ENCODE measurements at regions not wholly inside any gene's neighbourhood (a gene's known extent, or its start where the extent isn't known, plus 50 kb on each side); places are given as distances from the start of the nearest gene placed in this dataset.
"Not testable (repeated sequence)": the region's sequence is repeated elsewhere in the genome, so short reads cannot be mapped to it uniquely, and the experiment has no call there.

DNA sequence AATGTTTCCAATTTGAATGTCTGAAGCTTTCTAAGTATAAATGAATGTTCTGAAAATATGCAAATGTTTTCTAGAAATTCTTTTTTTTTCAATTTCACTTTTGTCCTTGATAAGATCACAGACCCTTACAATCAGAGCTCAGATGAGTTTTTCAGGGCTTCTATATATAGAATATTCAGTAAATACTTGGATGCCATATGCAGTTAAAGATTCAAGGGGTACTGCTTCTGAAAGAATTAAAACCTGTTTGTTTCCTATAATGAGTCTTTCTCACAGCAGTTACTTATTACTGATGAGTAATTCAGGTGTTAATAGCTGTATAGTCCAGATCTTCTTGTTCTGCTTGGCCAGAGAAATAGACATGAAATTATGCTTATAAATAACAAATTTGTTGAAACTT lies 812.6 kb downstream of the ZPLD1 start:
- no peaks in the 10 kb centered on the region for H3K36me3 Mint-ChIP-seq

DNA sequence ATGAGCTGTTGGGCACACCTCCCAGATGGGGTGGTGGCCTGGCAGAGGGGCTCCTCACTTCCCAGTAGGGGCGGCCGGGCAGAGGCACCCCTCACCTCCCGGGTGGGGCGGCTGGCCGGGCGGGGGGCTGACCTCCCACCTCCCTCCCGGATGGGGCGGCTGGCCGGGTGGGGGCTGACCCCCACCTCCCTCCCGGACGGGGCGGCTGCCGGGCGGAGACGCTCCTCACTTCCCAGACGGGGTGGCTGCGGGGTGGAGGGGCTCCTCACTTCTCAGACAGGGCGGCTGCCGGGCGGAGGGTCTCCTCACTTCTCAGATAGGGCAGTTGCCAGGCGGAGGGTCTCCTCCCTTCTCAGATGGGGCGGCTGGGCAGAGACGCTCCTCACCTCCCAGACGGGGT lies 820.0 kb downstream of the ZPLD1 start:
- H3K79me2 ChIP-seq (ENCODE audit: low read depth); H3K4me1 Mint-ChIP-seq; H3F3A ChIP-seq (ENCODE audit: low read depth); H3K4me1 ChIP-seq; H3K36me3 ChIP-seq; H3K27me3 Mint-ChIP-seq (ENCODE audit: insufficient read depth, low read depth); H3K4me2 ChIP-seq; H3K9me3 Mint-ChIP-seq; H3K27ac ChIP-seq; H3K9ac ChIP-seq; H2AFZ ChIP-seq (replicated peaks); H3K9me3 ChIP-seq (ENCODE audit: low read depth); H3K27me3 ChIP-seq; H4K20me1 ChIP-seq (ENCODE audit: low read depth); H3K36me3 Mint-ChIP-seq; H3K27ac Mint-ChIP-seq; DNase-seq (ENCODE audit: low spot score); H3K4me3 Mint-ChIP-seq; H3K4me3 ChIP-seq: not testable (repeated sequence)

More for the DNA sequence above, 812.6 kb downstream of the ZPLD1 start:
- TF ChIP-seq CTCF (IDR thresholded peaks at IDR 0.05) (no peak), EZH2 (IDR thresholded peaks at IDR 0.05) (no peak), EZH2phosphoT487 (IDR thresholded peaks at IDR 0.05) (no peak)
- H3K4me2 ChIP-seq: no peak overlapping the region
- no peaks in the 10 kb centered on the region for H3F3A ChIP-seq (ENCODE audit: low read depth)
- no peaks in the 10 kb centered on the region for H3K36me3 ChIP-seq
- H3K27ac ChIP-seq: no peak overlapping the region
- no peak overlapping the region for H2AFZ ChIP-seq (replicated peaks)
- H3K79me2 ChIP-seq (ENCODE audit: low read depth): no peaks in the 10 kb centered on the region
- H3K27ac Mint-ChIP-seq: no peak overlapping the region
- H4K20me1 ChIP-seq (ENCODE audit: low read depth): no peaks in the 10 kb centered on the region
- peaks cover 5% of the 10 kb centered on the region for H3K4me1 ChIP-seq
- peaks cover 2% of the 10 kb centered on the region for H3K27me3 Mint-ChIP-seq (ENCODE audit: insufficient read depth, low read depth)
- no peak overlapping the region for H3K9ac ChIP-seq
- no peak for DNase-seq (ENCODE audit: low spot score)
- H3K4me3 ChIP-seq: no peak overlapping the region
- H3K4me3 Mint-ChIP-seq: no peak overlapping the region
- H3K27me3 ChIP-seq: no peaks in the 10 kb centered on the region
- H3K9me3 Mint-ChIP-seq: no peaks in the 10 kb centered on the region
- no peaks in the 10 kb centered on the region for H3K9me3 ChIP-seq (ENCODE audit: low read depth)
- H3K4me1 Mint-ChIP-seq: peaks cover 4% of the 10 kb centered on the region

DNA sequence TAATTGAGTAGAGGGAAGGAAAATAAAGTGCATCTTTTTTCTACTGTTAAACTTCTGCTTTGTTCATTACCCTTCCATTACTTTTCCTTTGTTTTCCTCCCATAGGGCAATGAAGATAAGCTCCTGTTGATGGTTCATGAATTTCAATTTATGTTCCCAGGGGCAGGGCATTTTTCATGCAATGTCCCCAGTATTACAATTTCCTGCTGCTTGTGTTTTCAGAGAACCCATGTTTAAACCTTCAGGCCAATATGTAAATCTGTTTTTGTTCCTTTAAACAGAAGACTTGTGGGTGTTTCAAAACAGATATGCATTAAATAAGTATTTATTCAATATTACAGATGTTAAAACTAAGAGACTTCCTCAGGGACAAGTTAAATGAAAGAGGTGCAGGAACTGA lies 834.5 kb downstream of the ZPLD1 start:
- Histone ChIP-seq H4K20me1 (ENCODE audit: low read depth) (no peaks in the 10 kb centered on the region), H3K27ac (no peak overlapping the region), H3K4me3 (no peak overlapping the region), H2AFZ (replicated peaks) (no peak overlapping the region), H3K4me2 (no peak overlapping the region), H3K4me1 (no peaks in the 10 kb centered on the region), H3F3A (ENCODE audit: low read depth) (no peaks in the 10 kb centered on the region), H3K79me2 (ENCODE audit: low read depth) (no peaks in the 10 kb centered on the region), H3K9me3 (ENCODE audit: low read depth) (no peaks in the 10 kb centered on the region), H3K9ac (no peak overlapping the region), H3K36me3 (no peaks in the 10 kb centered on the region), H3K27me3 (no peaks in the 10 kb centered on the region)
- peaks cover 5% of the 10 kb centered on the region for H3K4me1 Mint-ChIP-seq
- peaks cover 4% of the 10 kb centered on the region for H3K27me3 Mint-ChIP-seq (ENCODE audit: insufficient read depth, low read depth)
- no peaks in the 10 kb centered on the region for H3K36me3 Mint-ChIP-seq
- DNase-seq (ENCODE audit: low spot score): no peak
- no peak for TF ChIP-seq CTCF (IDR thresholded peaks at IDR 0.05)
- TF ChIP-seq EZH2 (IDR thresholded peaks at IDR 0.05): no peak
- TF ChIP-seq EZH2phosphoT487 (IDR thresholded peaks at IDR 0.05): no peak
- H3K9me3 Mint-ChIP-seq: peaks cover 14% of the 10 kb centered on the region
- no peak overlapping the region for H3K4me3 Mint-ChIP-seq
- H3K27ac Mint-ChIP-seq: peak overlapping the region; percentile 57

DNA sequence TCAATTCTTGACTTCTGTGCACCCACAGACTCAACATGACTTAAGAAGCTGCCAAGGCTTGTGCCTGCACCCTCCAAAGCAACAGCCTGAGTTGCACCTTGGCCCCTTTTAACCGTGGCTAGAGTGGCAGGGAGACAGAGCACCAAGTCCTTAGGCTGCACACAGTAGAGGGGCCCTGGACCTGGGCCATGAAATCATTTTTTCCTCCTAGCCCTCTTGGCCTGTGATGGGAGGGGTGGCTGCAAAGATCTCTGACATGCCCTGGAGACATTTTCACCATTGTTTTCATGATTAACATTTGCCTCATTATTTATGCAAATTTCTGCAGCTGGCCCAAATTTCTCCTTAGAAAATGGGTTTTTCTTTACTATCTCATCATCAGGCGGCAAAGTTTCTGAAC lies 836.8 kb downstream of the ZPLD1 start:
- Mint-ChIP-seq H3K4me3 (no peak overlapping the region), H3K27me3 (ENCODE audit: insufficient read depth, low read depth) (peaks cover 4% of the 10 kb centered on the region), H3K27ac (no peak overlapping the region), H3K4me1 (peaks cover 5% of the 10 kb centered on the region), H3K36me3 (no peaks in the 10 kb centered on the region), H3K9me3 (peaks cover 18% of the 10 kb centered on the region)
- no peak overlapping the region for H3K27ac ChIP-seq
- no peak overlapping the region for H3K4me2 ChIP-seq
- H4K20me1 ChIP-seq (ENCODE audit: low read depth): no peaks in the 10 kb centered on the region
- no peaks in the 10 kb centered on the region for H3K36me3 ChIP-seq
- no peak overlapping the region for H2AFZ ChIP-seq (replicated peaks)
- no peak overlapping the region for H3K9ac ChIP-seq
- no peak for TF ChIP-seq EZH2 (IDR thresholded peaks at IDR 0.05)
- TF ChIP-seq EZH2phosphoT487 (IDR thresholded peaks at IDR 0.05): no peak
- no peak for TF ChIP-seq CTCF (IDR thresholded peaks at IDR 0.05)
- H3K9me3 ChIP-seq (ENCODE audit: low read depth): no peaks in the 10 kb centered on the region
- H3K79me2 ChIP-seq (ENCODE audit: low read depth): no peaks in the 10 kb centered on the region
- no peaks in the 10 kb centered on the region for H3F3A ChIP-seq (ENCODE audit: low read depth)
- no peaks in the 10 kb centered on the region for H3K27me3 ChIP-seq
- H3K4me1 ChIP-seq: no peaks in the 10 kb centered on the region
- no peak for DNase-seq (ENCODE audit: low spot score)
- no peak overlapping the region for H3K4me3 ChIP-seq

Data from neural progenitor cell (in vitro differentiated cells).